HG03097 (cell line): ENCODE measurements at regions not wholly inside any gene's neighbourhood (a gene's known extent, or its start where the extent isn't known, plus 50 kb on each side); places are given as distances from the start of the nearest gene placed in this dataset.
"Not testable (repeated sequence)": the region's sequence is repeated elsewhere in the genome, so short reads cannot be mapped to it uniquely, and the experiment has no call there.

Experiments used
- ATAC-seq: cut with Tn5 transposase; IDR thresholded peaks from one replicate; pipeline ENCODE4 v1.9.1; 2021; ENCODE audit not compliant: unreplicated experiment, low FRiP score

DNA sequence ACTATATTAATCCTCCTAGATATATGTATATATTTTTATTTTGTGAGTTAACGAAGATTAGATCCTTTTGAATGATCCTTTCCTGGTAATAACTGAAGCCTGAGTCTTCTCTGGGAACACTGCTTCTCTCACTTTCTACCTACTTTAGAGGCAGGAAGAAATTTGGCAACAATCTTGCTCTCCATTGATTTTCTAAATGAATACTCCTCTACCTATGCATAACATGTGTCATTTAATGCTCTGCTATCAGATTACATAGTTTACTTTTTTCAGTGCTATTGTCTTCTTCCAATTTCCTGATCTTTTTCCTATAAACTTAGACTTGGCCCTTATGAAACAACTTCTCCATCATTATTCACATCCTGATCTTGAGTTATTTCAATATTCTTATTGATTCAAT lies 60.4 kb upstream of the PDHA2 start:
- ATAC-seq = no peak

DNA sequence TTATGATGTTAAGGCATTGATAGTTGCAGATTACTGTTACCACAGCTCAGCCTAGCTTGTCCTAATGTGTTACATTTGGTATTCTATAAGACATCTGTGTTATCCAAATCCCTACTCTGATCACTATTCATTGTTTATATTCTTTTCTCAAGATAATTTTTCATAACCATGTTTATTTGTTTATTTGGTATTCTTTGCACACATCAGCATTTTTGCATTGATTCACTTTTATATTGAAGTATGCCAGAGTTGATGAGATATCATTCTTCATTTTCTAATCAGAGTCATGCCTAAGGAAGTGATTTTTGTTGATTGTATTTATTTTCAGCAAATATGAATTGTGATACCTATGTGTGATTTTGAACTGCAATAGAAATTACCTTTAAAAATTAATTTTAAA lies 61.2 kb upstream of the PDHA2 start:
- no peak for ATAC-seq

DNA sequence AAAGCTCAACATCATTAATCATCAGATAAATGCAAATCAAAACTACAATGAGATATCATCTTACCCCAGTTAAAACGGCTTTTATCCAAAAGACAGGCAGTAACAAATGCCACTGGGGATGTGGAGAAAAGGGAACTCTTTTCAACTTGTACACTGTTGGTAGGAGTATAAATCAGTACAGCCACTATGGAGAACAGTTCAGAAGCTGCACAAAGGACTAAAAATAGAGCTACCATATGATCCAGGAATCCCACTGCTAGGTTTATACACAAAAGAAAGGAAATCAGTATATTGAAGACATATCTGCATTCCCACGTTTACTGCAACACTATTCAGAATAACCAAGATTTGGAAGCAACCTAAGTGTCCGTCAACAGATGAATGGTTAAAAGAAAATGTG lies 69.3 kb upstream of the PDHA2 start:
- not testable (repeated sequence) for ATAC-seq

DNA sequence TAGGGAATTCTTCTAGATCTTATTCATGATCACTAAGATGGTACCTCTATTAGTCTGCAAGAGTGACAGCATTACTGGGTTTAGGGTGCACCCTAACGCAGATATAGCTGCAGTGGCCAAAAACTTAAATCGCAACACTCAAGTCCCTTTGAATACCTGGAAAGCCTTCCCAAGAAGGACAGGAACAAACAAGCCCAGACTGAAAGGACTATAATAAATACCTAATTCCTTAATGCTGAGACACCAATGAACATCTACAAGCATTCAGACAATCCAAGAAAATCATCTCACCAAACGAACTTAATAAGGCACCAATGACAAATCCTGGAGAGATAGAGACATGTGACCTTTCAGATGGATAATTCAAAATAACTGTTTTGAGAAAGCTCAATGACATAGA lies 74.9 kb upstream of the PDHA2 start:
- no peak for ATAC-seq

DNA sequence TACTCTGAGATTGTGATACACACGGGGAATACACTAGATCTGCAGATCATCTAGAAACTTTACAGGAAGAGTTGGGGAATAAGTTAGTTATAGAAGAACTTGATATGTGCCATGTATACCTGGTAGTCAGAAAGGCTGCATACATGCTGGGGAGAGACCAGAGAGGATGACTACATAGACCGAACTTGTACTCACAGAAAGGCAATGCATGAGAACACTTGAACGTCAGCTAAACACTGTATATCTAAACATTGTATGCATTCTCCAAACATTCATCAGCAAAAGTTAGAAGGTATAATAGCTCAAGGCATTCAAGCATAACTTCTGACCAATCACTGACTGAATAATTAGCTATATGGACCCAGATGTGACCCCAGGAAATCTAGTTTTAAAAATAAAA lies 78.0 kb upstream of the PDHA2 start:
- no peak for ATAC-seq

DNA sequence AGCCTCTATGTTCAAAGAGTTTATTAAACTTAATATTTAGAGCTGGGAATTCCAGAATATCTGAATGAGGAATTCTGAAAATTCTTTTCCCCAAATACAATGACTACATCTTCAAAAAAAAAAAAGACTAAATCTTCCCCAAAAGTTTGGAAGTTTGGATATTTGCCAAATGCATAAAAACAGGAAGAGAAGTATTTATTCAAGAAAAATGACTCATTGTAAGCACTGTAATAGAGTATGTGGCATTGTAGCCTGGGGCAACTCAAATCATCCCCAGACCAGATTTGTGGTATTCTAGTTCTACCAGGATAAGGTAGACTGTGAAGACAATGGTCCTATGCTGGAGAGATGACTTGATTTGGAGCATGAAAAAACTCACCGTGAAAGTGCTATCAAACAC lies 78.5 kb upstream of the PDHA2 start:
- no peak for ATAC-seq

DNA sequence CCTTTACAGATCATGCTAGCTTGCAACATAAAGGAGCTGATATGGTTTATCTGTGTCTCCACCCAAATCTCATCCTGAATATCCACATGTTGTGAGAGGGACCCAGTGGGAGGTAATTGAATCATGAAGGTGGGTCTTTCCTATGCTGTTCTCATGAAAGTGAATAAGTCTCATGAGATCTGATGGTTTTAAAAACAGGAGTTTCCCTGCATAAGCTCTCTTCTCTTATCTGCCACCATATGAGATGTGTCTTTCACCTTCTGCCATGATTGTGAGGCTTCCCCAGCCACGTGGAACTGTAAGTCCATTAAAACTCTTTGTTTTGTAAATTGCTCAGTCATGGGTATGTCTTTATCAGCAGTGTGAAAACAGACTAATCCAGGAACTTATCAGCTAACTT lies 79.2 kb upstream of the PDHA2 start:
- not testable (repeated sequence) for ATAC-seq

DNA sequence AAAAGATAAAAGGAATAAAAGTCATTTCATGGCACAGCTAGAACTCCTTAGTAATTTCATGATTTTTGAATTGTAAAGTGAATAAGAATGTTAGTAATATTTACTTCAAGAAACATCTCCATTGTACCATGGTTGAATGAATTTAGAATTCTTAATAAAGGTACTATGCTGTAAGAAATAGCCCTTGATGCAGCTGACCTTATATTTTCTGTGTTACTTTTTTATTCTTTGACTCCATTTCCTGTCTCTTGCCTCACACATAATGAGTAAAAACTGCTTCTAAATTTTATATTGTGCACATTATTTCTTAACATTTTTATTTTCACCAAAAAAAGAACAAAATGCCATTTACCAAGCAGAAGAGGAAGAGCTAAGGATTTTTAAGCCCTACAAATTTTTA lies 81.9 kb upstream of the PDHA2 start:
- ATAC-seq = no peak

DNA sequence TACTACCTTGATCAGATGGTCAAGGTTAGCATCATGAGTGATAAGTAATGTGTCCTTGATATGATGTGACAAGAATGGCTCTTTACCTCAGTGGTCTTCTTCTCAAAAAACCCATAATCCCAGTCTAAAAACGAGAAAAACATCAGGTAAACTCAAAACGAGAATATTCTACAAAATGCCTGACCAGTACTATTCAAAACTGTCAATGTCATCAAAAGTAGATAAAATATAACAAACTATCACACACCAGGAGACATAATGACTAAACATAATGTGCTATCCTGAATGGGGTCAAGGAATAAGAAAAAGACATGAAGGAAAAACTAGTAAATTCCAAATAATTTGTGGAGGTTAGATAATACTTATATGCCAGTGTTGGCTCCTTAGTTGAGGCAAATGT lies 85.2 kb upstream of the PDHA2 start:
- ATAC-seq = no peak

DNA sequence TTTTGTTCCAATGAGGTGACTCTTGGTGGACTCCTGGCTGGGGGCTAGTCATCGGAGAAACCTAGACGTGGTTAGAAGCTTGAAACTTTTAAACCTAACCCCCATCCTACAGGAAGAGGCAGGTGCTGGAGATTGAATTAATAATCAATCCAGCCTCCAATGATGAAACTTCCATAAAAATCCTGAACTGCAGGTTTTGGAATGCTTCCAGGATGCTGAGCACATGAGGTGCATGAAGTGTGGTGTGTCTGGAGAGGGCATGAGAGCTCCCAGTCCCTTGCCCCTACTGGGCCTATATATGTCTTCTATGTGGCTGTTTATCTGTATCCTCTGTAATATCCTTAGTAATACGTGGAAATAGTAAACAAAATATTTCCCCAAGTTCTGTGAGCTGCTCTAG lies 90.7 kb upstream of the PDHA2 start:
- ATAC-seq = no peak

DNA sequence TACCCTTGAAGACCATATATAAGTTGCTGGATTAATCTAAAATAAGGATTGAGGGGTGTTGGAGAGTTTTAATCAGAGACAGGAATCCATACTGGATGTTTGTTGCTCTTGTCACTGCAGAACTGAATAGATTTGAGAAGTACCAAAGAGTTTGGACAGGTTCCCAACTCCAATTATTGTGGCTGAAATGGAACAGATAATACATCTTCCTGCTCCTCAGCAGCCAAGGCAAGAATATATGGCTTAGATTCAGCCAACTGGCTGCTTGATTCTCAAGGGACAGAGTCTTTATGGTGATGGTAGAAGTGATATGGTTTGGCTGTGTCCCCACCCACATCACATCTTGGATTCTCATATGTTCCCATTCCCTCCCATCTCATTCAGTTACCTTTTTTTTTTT lies 97.0 kb upstream of the PDHA2 start:
- no peak for ATAC-seq

DNA sequence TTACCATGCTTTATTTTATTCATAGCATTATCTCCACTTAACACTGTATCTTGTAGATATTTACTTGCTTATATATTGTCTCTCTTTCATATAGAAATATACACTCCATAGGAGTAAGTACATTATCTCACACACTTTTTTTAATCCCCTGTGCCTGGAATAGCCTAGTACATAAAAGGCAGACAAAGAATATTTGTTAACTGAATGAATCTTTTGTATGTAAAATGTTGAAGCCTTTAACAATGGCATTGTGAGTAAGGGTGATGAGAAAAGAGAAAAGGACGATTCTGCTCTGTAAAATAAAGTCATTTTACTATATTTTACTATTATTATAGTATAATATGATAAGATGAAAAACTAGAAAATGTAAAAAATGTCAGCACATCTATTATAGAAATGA lies 97.7 kb upstream of the PDHA2 start:
- no peak for ATAC-seq

DNA sequence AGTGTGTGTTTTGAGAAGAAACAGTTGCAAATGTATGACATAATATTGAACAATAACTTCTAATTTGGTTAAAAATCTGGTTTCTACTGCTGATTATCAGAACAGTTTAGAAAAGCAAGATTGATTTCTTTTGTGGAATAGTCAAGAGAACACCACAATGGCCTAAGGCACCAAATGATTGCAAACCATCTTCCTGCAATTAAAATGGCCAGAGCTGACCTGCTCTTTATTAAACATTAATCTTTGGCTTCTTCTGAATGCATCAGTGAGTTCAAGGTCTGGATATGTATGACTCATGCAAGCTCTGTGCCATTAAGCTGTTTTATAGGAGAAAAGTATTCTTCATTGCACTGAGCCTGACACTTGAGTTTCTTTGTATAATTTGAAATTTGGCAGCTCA lies 107.8 kb upstream of the PDHA2 start:
- no peak for ATAC-seq

DNA sequence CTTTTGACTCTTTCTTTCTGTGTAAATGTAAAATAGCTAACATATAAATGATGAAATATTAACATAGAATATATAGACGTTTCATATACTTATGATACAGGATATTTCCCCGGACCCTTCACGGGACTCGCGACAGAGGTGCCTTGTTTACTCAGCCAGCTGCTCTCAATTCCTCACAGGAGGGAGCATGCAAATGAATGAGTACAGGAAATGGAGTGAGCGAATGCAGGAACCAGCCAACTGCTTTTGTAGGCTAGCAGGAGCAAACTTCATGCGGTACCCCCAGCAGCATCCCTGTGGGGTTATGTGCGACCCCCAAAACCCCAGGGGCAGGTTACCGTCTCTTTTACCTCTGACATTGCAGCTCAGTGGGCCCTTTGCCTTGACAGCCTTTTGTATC lies 110.3 kb upstream of the PDHA2 start:
- ATAC-seq = no peak

DNA sequence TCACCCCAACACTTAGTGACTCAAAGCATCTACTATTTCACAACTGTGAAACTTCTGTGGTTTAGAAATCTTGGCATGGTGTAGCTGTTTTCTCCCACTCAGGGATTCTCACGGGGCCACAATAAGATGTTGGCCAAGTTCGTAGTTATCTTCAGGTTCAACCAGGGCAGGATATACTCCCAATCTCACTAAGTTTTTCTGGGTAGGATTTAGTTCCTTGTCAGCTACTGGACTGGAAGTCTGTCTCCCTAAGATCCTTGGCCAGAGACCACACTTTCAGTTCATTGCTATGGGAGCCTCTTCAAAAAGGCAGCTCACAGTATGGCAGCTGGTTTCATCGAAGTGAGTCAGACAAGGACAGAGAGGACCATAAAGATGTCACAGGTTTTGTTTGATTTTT lies 111.7 kb upstream of the PDHA2 start:
- no peak for ATAC-seq

DNA sequence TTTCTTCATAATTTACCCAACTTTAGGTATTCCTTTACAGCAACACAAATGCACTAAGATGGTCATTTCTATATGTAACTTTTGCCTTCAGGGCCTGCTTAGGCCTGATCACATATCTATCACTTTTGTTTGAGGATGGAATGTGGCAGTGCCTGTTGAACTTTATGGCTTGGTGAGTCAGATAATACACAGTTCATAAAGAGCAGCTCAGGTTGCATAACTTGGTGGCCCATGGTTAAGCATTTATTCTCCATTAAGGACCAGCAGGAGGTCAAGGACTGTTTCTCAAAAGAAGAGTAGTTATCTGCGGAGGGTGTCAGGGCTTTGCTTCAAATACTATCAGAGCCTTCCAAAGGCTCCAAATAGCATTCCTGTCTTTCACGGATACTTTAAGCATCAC lies 124.1 kb upstream of the PDHA2 start:
- ATAC-seq = no peak

DNA sequence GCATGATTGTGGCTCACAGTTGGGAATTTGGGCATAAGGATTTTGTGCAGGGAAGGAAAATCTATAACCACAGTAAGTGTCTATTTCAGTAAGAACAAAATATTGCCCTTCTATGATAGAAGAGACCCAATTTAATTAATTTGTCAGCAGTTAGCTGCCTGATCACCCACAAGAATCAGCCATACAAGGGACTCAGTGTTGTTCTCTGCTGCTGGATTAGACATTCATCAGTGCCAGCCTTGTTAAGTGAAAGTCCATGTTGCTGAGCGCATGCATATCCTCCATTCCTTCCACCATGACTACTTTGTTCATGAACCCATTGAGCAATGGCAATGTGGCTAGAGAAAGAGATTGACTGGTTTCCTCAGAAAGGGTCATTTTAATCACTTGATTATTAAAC lies 125.3 kb upstream of the PDHA2 start:
- no peak for ATAC-seq

DNA sequence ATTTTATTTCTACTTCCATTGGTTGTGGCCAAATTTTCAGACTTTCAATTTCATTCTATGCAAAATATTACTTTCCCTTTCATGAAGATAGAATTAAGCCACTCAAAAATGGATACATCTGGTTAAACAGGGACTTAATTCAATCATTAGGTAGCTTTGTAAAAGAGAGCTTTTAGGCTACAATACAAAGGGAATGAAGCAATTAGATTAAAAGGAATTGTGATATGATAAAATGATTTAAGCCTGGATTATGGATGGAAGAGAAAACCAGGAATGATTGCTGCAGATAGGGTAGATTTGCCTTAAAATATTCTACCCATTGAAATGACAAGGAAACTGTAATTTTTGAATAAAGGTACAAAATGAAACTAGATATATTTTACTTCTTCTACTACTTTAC lies 134.6 kb upstream of the PDHA2 start:
- ATAC-seq = no peak

DNA sequence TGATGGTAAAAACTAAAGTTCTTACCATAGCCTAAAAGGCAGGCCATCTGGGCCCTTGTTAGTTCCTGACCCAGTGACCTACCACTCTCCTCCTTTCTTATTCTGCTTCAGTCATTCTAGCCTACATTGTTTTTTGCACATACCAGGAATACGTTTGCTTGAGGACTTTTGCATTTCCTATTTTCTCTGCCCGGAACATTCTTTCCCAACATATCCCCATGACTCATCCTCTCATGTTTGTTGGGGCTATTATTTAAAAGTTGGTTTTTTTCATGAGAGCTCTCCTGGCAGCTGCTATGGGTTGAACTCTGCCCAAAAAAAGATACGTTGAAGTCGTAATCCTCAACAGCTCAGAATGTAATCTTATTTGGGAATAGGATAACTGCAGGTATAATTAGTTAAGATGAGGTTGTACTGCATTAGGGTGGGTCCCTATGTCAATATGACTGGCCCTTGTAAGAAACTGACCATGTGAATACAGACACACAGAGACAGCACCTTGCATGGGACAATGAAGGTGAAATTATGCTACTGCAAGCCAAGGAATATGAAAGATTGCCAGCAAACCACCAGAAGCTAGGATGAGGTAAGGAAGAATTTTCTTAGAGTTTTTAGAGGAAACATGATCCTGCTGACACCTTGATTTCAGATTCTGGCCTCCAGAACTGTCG lies 138.3 kb upstream of the PDHA2 start:
- ATAC-seq = no peak

DNA sequence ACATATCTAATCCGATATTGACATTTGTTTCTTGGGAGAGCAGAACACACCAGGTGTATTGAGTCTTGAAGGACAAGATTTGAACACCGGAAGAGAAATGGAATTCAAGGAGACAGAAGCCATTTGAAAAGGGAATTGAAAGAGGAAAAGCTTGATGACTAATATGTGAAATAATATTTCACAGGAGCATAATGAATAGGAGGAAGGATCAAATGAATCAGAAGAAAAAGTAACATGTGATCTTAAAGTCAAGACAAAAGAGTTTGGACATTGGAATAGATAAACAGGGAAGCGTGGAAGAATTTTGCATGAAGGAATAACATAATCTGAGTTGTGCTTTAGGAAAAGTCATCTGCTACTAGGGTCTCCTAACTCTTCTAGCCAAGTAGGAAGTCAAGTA lies 145.5 kb upstream of the PDHA2 start:
- no peak for ATAC-seq

DNA sequence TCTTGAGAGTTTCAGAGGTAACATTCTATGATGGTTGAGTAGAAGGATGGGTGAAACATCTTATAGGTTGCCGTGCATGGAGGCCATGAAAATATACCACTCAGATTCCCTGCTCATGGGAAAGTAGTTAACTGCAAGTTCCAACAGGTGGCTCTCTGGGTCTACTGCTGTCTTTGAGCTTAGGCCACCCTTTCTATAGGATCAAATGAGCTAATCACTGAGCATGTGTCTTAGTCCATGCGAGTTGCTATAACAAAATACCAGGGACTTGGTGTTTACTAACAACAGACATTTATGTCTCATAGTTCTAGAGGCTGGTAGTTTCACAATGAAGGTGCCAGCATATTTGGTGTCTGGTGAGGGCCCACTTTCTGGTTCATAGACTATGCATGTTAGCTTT lies 144.8 kb upstream of the UNC5C start:
- no peak for ATAC-seq

DNA sequence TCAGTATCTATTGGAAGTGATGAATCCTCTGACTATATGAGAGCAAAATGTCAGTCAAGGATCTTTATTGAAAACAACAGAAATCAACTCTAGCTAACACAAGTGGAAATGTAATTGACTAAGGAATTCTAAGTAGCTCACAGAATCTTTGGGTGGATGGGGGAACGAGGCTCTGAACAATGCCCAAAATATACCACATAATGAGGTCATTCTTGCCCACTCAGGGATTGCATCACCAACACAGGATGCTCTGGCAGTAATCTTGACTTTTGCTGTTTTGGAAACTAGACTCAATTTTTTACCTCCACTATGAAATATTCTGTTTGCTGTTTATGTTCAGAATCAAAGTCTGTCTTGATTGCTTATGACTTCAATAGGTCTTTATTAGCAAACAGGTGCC lies 127.4 kb upstream of the UNC5C start:
- ATAC-seq = no peak

DNA sequence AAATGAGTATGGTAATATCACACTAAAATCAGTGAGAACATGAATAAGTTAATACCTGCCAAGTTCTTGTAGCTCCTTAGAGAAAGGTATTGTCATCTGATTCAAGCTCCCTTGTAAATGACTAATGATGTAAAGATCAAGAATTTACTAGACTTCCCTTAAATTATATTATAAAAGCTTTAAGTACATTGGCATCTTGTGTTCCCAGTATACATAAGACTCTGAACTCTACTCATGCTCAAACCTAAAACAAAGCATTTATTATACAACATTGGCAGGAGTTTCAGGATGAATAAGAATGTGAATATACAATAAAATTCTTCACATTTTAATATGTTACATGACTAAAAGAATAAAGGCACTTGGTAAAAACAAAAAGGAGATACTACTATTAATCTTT lies 126.8 kb upstream of the UNC5C start:
- ATAC-seq = no peak
